ENCODE measurements at regions not wholly inside any gene's neighbourhood (a gene's known extent, or its start where the extent isn't known, plus 50 kb on each side); places are given as distances from the start of the nearest gene placed in this dataset.

DNA sequence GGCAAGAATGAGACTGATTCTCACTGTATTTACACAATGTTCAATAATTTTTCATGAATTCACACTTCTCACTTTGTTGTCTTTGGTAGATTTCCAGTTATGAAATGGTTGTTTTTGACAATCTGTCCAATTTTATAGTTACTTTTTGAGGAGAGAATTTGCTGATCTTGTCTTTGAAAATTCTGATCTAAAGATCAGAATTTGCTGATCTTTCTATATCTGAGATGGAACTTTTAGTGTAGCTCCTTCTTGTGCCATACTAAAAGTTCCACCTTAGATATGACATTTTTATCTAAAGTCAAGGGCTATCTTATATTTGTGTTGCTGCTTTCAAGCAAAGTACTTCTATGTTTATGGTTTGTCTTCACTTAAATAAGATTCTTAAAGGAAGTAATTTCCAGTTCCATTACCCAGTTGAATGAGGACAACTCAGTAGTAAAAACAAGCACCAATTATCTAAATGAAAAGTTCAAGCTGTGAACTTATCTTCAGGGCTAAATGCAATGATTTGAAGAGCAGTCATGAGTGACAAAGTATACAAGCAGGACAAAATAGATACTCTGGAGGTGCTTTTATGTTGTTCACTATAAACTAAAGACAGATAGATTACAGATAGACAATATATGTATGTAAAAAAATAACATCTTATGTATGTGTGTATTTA is 76.4 kb upstream of the FOXG1 start:
- TF ChIP-seq FOXM1 (IDR thresholded peaks at IDR 0.05; ENCODE audit: borderline replicate concordance, low read depth) (no peak), EGR1 (IDR thresholded peaks at IDR 0.05) (no peak), CREB1 (IDR thresholded peaks at IDR 0.05; ENCODE audit: low read depth) (no peak), CEBPB (IDR thresholded peaks at IDR 0.05) (no peak), NFIC (IDR thresholded peaks at IDR 0.05) (no peak), TAF1 (IDR thresholded peaks at IDR 0.05; ENCODE audit: low read depth) (no peak), EP300 (IDR thresholded peaks at IDR 0.05; ENCODE audit: borderline replicate concordance) (no peak), MAX (IDR thresholded peaks at IDR 0.05) (no peak), ZBTB7A (IDR thresholded peaks at IDR 0.05; ENCODE audit: low read depth) (no peak), USF1 (IDR thresholded peaks at IDR 0.05) (no peak), REST (IDR thresholded peaks at IDR 0.05; ENCODE audit: low read depth) (no peak), TCF12 (IDR thresholded peaks at IDR 0.05; ENCODE audit: low read depth) (no peak), TEAD4 (IDR thresholded peaks at IDR 0.05) (no peak), YY1 (IDR thresholded peaks at IDR 0.05; ENCODE audit: low read depth) (no peak), RAD21 (IDR thresholded peaks at IDR 0.05; ENCODE audit: low read depth) (no peak)

DNA sequence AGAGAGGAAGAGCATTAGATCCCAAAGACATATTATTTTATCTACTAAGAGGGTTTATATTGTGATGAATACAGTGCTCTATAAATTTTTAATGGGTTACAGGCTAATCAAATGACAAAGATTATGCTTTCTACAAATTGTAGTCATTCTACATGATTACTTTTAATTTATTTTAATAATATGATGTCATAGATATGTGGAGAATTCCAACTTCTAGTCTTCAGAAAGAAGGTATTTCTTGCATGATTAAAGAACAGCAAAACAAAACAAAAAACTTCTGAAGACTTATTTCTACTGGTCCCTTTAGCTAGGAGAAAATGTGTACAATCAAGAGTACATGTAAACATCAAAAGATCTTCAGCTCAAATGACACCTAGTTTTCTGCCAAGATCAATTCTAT is 71.5 kb upstream of the FOXG1 start:
- TF ChIP-seq TCF12 (IDR thresholded peaks at IDR 0.05; ENCODE audit: low read depth) (no peak), YY1 (IDR thresholded peaks at IDR 0.05; ENCODE audit: low read depth) (no peak), USF1 (IDR thresholded peaks at IDR 0.05) (no peak), CREB1 (IDR thresholded peaks at IDR 0.05; ENCODE audit: low read depth) (no peak), FOXM1 (IDR thresholded peaks at IDR 0.05; ENCODE audit: borderline replicate concordance, low read depth) (no peak), CEBPB (IDR thresholded peaks at IDR 0.05) (no peak), RAD21 (IDR thresholded peaks at IDR 0.05; ENCODE audit: low read depth) (no peak), TEAD4 (IDR thresholded peaks at IDR 0.05) (no peak), EGR1 (IDR thresholded peaks at IDR 0.05) (no peak), REST (IDR thresholded peaks at IDR 0.05; ENCODE audit: low read depth) (no peak), ZBTB7A (IDR thresholded peaks at IDR 0.05; ENCODE audit: low read depth) (no peak), EP300 (IDR thresholded peaks at IDR 0.05; ENCODE audit: borderline replicate concordance) (no peak), TAF1 (IDR thresholded peaks at IDR 0.05; ENCODE audit: low read depth) (no peak), MAX (IDR thresholded peaks at IDR 0.05) (no peak), NFIC (IDR thresholded peaks at IDR 0.05) (no peak)

GRCh38 chr14:28701733-28702132 is 64.9 kb upstream of the FOXG1 start:
- TF ChIP-seq EP300 (IDR thresholded peaks at IDR 0.05; ENCODE audit: borderline replicate concordance) (no peak), MAX (IDR thresholded peaks at IDR 0.05) (no peak), USF1 (IDR thresholded peaks at IDR 0.05) (no peak), CEBPB (IDR thresholded peaks at IDR 0.05) (no peak), REST (IDR thresholded peaks at IDR 0.05; ENCODE audit: low read depth) (no peak), FOXM1 (IDR thresholded peaks at IDR 0.05; ENCODE audit: borderline replicate concordance, low read depth) (no peak), TAF1 (IDR thresholded peaks at IDR 0.05; ENCODE audit: low read depth) (no peak), NFIC (IDR thresholded peaks at IDR 0.05) (no peak), TEAD4 (IDR thresholded peaks at IDR 0.05) (no peak), YY1 (IDR thresholded peaks at IDR 0.05; ENCODE audit: low read depth) (no peak), RAD21 (IDR thresholded peaks at IDR 0.05; ENCODE audit: low read depth) (no peak), CREB1 (IDR thresholded peaks at IDR 0.05; ENCODE audit: low read depth) (no peak), EGR1 (IDR thresholded peaks at IDR 0.05) (no peak)
